Glomerular endothelial cell (primary cell): ENCODE measurements at regions not wholly inside any gene's neighbourhood (a gene's known extent, or its start where the extent isn't known, plus 50 kb on each side); places are given as distances from the start of the nearest gene placed in this dataset.
"Not testable (repeated sequence)": the region's sequence is repeated elsewhere in the genome, so short reads cannot be mapped to it uniquely, and the experiment has no call there.

Experiments
- DNase-seq: peaks from one replicate; pipeline ENCODE4 v3.0.0-alpha.2; 2011; ENCODE audit warnings: low read depth, low spot score; ENCODE audit errors: extremely low read depth

DNA sequence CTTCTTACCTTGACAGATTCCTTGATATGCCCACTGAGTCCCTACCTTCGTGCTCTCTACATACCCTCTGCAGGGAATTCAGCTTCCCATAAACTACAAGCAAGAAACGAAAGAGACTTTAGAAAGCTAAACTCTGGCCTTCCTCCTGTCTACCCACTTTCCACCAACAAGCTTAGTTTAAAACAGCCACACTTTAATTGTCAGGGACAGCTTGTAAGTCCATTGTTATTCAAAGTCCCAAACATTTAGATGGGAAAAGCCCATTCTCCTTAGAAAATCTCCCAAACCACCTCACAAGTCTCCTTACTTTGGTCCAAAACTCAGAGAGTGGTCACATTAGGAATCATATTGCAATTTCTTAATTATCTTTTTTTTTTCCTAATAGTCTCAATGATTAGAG is 2695.8 kb downstream of the PCDH9 start:
- no peak for DNase-seq

DNA sequence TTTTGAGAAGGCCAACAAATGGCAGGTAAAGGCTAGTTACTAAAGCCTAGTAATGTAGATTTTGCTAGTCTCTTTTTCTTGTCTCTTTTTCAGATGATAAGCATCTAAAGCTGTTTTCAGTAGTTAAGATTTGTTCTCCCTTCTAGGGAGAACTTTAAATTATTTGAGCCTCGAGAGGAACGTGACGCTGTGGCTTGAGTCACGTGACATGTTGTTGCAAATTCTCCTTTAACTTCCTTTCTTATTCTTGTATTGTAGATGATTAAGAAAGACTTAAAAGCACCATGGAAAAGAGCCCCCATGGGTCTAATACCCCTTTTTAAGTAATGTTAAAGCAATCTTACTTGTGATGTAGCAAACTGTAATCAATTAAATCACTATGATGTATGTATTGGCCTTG is 2698.7 kb downstream of the PCDH9 start:
- DNase-seq, result no peak

DNA sequence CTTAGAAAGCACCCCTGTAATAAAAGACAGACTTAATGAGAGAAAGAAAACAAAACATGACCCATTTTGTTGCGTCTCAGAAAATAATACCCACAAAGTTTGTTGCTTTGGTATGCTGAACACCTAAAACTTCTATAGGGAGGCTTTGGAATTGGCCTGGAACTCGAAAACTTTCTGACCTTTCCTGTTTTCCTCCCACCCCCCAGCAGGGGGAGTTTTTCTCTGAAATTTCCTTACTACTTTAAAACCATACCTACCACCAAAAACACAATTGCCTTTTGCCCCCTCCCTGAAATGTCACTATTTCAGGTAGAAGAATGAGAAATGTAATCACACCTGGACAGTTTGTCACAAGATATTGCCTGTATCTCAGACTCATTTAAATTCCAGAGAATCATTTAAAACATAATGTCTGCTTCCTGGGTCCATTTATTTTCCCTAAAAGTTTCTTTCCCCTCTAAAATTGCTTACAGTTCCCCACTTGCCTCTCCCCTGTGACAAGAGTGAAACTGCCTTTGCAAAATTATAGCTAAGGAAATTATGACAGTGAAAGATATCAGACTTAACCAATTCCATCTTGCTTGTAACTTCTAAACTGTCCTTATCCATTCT is 2700.2 kb downstream of the PCDH9 start:
- no peak for DNase-seq

DNA sequence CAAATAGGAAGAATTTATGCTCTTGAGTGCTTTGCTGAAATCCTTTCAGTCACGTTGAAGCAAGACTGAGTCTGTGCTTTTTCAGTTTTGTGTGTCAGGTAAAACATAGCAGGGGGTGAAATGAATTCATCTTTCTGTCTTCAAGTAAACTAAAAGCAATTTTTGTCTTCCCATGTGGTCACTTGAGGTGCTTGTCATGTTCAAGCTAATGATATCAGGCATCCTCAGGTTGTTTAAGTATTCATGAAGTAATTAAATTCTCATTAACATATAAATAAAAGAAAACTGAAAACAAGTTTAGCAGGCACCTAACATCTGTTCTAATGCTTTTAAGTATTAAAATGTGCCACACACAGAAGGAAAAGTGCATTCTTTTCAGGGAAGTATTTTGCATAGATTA is 2701.3 kb downstream of the PCDH9 start:
- no peak for DNase-seq

DNA sequence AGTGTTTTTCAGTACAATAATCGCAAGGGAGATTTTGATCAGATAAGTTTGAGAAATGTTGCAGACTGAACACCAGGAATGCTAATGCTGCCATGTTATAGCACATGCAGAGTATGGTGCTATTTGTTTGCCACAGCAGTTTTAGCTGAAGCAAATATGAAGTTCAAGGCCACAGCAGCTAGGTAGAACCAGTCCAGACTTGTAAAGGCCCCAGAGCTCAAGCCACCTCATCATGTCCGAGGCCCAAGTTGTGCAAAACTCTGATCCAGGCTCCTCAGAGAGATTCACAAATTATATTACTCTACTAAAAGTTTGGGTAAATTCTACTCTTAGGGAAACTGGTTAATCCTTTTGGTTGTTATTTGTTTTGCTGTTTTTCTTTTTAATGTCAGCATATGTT is 2702.6 kb downstream of the PCDH9 start:
- no peak for DNase-seq

DNA sequence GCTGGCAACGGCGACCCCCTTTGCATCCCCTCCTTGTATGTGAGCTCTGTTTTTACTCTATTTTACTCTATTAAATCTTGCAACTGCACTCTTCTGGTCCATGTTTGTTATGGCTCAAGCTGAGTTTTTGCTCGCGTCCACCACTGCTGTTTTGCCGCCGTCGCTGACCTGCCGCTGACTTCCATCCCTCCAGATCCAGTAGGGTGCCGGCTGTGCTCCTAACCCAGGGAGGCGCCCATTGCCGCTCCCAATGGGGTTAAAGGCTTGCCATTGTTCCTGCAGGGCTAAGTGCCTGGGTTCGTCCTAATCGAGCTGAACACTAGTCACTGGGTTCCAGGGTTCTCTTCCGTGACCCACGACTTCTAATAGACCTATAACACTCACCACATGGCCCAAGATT is 2704.4 kb downstream of the PCDH9 start:
- no peak for DNase-seq

DNA sequence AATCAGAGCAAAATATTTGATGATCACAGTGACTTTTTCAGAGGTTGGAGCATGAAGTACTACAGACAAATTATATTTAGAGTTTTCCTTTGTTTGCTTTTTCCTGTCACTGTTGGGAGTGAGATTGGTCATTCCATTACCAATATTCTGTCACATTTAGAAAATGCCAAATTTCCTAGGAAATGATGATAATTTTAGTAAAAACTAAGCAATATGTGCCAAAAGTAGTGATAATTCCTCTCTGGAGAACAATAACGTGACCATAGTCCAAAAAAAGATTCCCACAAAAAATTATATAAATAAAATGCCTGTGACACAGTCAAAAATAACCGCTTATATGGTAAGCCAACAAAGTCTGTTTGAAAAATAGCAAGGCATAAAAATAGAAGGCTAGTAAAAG is 2719.4 kb downstream of the PCDH9 start:
- no peak for DNase-seq

DNA sequence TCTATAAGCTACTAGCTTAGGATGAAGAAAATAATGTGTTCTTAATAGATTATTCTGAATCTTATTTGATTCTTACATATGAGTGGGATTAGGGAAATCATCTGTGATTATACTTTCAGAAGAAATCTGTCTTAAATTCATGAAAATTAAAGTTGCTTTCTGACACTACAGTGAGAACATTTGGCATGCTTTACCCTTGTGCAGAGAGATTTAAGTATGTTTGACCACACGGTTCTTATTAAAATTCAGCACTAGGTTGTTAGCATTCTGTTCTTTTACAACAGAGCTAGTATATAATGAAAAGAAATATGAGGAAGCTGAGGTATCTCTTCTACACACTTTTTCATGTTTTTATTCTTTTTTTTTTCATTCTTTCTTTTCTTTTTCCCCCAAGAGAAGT is 2723.9 kb downstream of the PCDH9 start:
- DNase-seq, result no peak

DNA sequence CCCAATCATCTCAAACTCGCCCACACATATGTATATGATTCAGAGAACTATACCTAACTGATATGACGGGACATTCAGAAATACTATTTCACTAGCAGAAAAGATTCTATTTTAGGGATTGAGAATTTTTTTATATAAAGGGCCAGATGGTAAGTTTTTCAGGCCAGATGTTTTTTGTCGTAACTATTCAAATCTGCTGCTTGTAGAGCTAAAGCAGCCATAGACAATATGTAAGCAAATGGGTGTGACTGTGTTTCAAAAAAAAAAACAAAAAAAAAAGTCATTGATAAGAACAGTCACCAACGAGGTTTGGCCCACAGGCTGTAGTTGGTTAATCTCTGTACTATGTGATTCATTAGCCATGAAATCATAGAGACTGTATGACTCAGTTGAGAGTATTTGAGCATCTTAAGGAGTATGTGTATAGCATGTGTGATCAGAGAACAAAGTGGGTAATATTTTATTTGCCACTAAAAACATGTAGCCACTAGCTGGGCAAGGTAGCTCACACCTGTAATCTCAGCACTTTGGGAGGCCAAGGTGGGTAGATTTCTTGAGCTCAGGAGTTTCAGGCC is 2724.7 kb downstream of the PCDH9 start:
- DNase-seq, result no peak

DNA sequence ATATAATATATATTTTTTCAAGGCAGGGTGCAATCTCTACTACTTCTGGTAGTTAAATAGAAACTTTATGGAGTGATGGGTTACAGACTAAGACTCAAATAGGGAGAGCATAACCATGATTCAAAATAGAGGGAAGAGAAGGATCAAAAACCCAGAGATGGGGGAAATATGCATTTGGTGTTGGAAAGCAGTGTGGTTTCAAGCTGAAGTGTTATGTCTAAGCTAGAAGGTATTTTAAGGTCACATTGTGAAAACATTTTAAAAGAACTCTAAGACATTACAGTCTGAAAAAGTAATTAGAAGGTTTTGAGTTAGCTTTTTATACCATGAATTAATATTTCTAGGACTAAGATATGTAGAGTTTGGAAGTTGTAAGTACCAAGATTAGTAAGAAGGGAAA is 2741.4 kb downstream of the PCDH9 start:
- no peak for DNase-seq

DNA sequence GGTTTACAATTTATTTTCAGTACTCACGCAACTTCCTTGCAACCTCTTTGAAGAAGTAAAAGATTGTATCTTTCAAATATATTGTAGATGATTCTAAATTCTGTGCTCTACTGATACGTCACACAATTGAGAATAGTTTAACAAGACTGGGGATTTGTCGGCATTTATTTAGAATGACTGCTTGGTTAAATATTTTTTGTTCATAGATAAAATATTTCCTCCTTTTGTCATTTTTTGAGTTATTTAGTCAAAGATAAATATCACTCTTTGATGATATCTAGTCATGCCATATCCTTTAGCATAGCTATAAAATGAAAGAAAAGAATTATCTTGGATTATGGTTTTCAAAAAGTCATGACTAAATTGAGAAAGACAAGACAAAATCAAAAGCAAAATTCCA is 2747.8 kb downstream of the PCDH9 start:
- no peak for DNase-seq

DNA sequence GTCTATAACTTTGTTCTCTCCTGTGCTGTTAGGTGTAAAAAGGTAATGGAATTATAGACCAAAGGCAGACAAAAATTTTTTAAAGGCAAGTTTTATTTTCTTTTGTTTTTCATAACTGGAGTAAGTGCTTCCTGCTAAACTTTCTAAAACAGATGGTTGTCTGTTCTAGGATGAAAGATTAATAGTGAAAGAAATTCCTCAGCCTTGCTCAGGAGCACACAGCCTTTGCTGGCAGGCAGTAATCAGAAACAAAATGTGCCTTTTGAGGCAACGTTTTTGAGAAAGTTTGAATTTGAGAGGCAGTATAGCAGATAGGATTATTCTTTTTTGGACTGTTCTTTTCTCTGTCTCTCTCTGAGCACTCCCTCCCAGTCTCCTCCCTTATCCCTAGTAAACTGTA is 2749.5 kb downstream of the PCDH9 start:
- no peak for DNase-seq

DNA sequence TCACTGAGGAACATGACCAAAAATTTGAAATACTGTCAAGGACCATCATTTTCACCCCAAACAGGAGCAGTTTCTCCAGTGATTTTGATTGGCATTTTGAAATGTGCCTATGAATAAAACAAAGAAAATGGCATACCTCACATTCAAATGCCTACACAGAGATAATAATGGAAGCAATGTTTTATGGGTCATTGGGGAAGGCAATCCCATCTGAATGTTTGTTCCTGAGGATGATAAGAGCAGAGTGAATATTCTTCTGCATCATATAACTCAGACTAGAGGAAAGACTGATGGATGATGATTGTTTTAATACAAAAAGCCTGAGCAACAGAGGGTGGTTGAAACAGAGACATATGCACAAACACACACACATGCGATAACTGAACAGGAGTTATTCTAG is 2749.9 kb downstream of the PCDH9 start:
- DNase-seq, result no peak

DNA sequence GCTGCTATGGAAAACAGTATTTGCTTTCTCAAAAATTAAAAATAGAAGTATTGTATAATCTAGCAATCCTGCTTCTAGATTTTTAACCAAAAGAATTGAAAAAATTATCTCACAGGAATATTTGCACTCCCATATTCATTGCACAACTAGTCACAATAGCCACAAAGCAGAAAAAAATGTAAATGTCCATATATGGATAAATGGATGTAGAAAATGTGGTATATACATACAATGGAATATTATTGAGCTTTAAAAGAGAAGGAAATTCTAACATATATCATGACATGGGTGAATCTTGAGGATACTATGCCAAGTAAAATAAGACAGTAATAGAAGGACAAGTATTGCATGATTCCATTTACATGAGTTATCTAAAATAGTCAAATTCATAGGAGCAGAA is 2753.0 kb downstream of the PCDH9 start:
- no peak for DNase-seq

DNA sequence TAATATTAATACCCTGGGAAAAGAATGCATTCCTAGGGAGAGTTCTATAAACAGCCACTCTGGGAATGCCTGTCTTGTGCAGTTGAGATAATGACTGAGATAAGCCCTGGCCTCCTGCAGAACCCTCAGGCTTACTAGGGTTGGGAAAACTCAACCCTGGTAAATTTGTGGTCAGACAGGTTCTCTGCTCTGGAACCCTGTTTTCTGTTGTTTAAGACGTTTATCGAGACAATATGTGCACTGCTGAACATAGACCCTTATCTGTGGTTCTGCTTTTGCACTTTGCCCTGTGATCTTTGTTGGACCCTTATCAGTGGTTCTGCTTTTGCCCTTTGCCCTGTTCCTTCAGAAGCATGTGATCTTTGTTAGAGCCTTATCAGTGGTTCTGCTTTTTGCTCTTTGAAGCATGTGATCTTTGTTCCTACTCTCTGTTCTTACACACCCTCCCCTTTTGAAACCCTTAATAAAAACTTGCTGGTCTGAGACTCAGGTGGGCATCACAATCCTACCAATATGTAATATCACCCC is 2754.0 kb downstream of the PCDH9 start:
- not testable (repeated sequence) for DNase-seq

DNA sequence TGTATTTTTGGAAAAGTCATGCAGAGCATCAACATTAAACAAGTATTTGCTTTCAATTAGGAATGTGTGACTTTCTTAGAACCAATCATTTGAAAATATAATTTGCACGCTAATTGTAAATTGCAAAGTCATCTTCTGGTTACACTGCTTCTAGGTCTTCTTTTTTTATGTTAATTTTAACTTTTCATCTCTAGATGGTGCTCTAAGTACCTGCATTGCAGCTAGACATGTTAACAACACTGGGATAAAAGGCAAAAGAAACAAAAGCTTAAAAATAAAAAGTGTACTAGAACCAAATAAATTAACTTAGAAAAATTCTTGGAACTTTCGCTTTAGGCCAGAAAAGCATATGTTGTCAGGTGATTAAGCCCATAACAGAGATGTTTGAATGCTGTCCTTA is 2758.2 kb downstream of the PCDH9 start:
- peak; percentile 25 for DNase-seq

DNA sequence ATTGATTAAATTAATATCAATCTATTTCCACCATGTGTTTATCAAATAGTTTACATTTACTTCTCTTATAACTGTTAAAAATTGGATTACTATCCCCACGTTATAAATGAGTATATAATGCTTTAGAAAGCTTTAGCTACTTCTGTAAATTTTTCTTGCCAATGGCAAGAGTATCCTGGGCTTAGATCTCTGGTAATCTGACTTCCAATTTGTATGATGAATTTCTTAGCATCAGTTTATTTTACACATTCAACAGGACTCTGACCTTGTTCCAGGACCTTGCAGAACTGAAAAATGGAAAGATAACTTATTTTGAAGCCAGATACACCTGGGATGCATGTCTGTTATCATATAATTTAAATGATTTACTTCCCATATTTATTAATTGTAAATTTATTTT is 2759.4 kb downstream of the PCDH9 start:
- DNase-seq, result no peak

DNA sequence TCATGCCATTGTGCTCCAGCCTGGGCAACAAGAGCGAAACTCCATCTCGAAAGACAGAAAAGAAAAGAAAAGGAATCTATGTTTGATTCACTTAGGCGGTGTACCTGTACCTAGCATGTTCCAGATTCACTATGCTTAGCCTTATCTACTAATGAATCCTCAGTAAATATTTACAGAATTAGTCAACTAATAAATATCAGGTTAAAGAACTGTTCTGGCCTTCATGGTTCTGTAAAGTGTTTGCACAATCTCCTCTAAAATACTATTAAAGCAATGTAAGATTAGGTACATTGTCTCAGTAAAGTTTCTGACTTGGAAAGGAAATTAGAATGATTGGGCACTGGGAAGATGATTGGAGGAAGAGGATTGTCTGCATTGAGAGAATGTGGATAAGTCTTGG is 2770.4 kb downstream of the PCDH9 start:
- no peak for DNase-seq

DNA sequence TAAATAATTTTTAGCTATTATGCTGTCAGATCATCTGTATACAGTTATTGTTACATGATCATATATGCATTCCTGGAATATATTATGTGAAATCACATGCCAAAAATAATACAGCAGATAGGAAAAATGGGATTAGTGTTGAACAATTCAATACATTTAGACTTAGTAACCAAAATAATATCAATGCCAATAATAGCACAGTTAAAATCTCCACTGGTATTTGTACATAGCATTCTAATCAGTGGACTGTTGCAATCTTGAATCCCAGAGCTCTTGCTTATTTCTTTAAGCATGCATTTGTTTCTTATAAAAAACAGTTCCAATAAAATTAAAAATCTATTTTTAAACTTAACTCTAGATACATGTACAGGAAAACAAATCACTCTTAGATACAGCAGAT is 2772.2 kb downstream of the PCDH9 start:
- DNase-seq, result no peak

DNA sequence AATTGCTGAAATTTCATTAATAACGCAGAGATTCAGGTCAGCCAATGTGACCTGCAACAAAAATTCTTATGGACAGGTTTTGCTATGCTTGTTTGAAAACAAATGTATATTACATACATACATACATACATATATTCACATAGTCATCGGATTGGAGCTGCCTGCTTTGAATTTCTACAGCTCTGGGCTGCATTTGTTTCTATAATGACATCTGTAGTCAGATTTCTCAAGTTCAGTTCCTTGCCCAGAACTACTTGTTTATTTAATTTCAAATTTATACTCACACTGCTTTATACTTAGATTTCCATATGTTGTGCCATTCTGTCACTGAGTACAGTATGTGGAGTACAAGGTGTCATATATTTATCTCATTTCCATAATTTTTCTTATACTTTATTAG is 2775.0 kb downstream of the PCDH9 start:
- no peak for DNase-seq

DNA sequence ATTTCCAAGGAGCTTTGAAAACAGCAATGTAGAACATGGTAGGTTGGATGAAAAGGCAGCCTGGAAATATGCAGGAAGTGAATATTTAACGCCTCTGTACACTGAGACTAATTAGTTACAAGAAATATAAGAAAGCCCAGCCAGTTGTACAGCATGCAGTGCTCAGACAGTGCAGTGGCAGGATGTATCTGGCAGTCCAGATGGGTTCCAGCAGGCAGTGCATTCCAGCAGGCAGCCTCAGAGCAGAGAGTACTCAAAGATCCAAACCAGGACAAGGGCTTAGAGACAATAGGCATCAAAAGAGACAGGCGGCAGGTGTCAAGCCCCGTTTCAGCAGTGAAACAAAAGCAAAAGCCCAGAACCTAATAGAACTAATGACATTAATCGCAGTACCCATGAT is 2776.3 kb downstream of the PCDH9 start:
- DNase-seq, result no peak

DNA sequence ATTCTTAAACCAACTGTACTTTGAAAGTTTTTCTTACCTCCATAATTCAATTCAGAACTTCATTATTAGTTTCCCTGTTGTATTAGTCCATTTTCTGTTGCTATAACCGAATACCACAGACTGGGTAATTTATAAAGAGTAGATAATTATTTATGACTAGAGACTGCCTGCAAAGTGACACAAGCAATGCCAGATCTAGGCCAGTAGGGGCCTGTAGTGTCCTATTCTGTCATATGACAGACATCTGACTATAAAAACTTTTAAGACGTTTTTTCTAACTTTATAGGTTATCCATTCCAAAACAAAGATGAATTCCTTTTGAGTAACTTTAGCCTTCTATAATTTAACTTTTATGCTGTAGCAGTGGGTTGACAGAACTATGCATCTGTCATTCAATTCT is 2783.8 kb downstream of the PCDH9 start:
- DNase-seq, result no peak

DNA sequence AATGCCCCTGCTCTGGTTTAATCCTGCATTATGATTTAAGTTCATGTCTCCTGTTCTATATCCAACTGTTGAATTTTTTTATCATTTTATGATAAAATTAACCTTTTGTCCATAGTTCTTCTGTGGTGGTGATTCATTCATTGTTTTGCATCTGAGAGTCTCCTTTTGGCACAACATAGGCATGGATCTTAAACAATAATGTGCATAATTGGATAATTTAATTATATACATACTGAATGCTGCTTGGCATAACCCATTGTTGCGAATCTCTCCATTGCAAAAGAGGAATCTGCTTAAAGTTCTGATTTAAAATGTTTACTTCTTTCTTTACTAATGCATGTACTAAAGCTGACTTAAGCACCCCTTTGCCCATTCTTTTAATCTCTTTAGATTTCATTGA is 2788.4 kb downstream of the PCDH9 start:
- no peak for DNase-seq
